ENCODE measurements at regions not wholly inside any gene's neighbourhood (a gene's known extent, or its start where the extent isn't known, plus 50 kb on each side); places are given as distances from the start of the nearest gene placed in this dataset.

GRCh38 chr20:4431446-4431845, 182.4 kb upstream of the ADRA1D start:
- TF ChIP-seq POLR2A (IDR thresholded peaks at IDR 0.05; ENCODE audit: low read length) (no peak), GATA1 (IDR thresholded peaks at IDR 0.05; ENCODE audit: low read depth, low read length) (no peak)

Data from erythroblast (primary cell).